ENCODE measurements at regions not wholly inside any gene's neighbourhood (a gene's known extent, or its start where the extent isn't known, plus 50 kb on each side); places are given as distances from the start of the nearest gene placed in this dataset.

DNA sequence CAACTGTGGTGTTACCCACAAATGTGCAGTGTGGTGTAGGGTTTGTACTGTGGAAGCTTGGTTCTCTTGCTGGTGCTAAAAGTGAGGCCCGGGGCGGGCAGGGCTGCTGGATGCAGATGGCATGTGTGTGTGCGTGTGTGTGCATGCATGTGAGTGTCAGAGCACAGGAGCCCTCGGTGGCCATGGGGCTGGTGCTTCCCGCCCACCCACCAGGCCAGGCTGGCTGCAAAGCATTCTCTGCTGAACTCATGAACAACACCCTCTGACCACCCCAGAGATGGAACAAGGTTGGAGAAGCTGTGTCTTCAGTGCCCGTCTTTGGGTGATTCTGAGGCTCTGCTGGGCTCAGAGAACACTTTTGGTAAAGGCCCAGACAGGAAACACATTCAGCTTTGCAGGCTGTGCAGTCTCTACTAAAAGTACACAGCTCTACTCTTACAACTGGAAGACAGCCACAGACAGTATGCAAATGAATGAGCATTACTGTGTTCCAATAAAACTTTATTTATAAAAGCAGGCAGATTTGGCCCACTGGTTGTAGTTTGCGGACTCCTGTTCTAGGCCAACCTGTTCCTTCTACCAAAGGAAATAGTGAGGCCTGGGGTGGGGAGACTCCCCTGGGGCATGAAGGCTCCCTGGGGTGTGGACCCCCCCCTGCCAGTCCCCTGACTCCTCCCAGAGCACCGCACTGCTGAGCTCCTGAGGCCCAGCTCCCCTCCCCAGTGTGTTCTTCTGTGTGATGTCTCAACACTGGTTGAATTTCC lies 225.3 kb upstream of the HDAC4 start:
- TF ChIP-seq, protein P1, sequence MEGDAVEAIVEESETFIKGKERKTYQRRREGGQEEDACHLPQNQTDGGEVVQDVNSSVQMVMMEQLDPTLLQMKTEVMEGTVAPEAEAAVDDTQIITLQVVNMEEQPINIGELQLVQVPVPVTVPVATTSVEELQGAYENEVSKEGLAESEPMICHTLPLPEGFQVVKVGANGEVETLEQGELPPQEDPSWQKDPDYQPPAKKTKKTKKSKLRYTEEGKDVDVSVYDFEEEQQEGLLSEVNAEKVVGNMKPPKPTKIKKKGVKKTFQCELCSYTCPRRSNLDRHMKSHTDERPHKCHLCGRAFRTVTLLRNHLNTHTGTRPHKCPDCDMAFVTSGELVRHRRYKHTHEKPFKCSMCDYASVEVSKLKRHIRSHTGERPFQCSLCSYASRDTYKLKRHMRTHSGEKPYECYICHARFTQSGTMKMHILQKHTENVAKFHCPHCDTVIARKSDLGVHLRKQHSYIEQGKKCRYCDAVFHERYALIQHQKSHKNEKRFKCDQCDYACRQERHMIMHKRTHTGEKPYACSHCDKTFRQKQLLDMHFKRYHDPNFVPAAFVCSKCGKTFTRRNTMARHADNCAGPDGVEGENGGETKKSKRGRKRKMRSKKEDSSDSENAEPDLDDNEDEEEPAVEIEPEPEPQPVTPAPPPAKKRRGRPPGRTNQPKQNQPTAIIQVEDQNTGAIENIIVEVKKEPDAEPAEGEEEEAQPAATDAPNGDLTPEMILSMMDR (IDR thresholded peaks at IDR 0.05), result no peak
- no peak for TF ChIP-seq POLR2A (IDR thresholded peaks at IDR 0.05)
